ENCODE measurements at regions not wholly inside any gene's neighbourhood (a gene's known extent, or its start where the extent isn't known, plus 50 kb on each side); places are given as distances from the start of the nearest gene placed in this dataset.

DNA sequence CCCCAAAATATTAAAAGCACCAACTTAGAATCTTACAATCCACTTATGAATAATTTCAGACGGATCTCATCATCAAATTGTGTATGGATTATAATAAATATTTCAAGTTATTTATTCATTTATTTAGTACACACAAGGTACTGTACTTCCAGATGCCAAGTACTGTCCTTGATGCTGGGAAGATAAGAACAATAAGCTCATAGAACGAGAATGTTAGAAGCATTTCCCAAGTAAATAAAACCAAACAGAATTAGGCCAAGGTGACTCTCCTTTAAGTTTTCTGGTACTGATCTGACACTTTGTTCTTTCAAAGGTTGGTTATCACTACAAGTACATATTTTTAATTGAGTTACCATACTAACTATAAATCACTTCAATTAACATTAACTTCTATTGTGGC, 416.1 kb upstream of the ETAA1 start:
- DNase-seq = no peak

DNA sequence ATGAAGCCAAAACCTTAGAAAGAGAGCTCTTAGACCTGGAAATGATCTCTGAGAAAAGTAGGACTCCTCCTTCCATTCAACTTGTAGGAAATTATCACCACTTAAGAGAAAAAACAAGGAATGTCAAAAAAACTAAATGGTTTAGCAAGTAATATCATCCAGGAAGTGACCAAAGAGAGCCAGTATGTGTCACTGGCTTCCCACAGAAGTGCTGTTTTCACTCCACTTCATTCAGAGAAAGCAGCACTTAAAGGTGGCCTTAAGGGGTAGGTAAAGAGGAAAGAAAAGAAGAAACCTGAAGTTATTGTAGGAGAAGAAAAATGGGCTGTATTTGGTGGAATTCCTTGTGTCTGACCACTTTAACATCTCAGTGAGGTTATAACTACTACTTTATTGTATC, 414.4 kb upstream of the ETAA1 start:
- DNase-seq = no peak

DNA sequence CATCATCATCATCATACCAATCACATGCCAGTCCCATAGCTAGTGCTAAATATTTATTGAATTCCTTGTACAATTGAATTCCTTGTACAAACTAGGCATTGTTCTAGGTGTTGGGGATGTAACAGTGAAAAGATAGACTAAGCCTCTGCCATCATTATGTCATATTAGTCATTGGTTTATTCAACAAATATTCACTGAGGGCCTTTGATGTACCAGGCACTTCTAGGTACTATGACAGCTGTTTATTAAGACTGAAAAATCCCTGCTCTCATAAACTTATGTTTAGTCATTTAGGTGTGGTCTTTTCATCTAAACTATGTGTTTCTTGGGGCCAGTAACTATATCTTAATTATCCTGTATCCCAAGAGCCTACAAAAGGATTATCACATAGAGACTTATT, 412.3 kb upstream of the ETAA1 start:
- no peak for DNase-seq

DNA sequence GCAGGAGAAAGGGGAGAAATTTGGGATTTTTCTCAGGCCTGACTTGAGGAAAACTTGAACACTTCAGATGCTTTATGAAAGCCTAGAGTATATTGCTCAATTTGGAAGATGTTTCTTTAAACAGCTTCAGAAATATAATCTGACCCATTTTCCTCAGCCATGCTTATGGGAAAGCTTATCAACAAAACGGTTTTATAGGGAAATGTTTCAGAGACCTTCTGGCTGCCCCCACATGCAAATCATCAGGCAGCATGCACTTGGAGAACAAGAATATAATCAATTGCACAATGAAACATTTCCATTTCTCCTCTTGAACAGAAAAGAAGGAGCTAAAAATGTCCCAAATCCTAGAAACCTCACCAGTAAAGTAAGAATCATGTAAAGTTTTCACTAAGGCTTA, 411.2 kb upstream of the ETAA1 start:
- no peak for DNase-seq

DNA sequence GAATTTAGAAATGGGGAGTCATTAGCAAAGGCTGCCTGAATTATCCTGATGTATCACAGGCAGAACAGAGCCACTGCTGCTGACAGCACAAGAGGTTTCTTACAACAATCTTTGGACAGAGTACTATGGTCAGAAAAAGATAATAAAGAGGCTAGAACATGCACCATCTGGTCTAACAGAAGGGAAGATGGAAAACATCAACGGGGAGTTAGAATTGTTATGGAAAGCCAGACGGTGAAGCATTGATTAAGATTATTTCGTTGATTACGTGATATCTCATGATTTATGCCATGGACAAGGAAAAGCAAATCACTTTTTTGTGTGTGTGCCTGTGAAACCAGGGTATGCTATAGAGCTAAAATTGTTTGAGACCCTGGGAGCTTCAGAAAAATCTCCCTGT, 409.4 kb upstream of the ETAA1 start:
- DNase-seq = no peak

DNA sequence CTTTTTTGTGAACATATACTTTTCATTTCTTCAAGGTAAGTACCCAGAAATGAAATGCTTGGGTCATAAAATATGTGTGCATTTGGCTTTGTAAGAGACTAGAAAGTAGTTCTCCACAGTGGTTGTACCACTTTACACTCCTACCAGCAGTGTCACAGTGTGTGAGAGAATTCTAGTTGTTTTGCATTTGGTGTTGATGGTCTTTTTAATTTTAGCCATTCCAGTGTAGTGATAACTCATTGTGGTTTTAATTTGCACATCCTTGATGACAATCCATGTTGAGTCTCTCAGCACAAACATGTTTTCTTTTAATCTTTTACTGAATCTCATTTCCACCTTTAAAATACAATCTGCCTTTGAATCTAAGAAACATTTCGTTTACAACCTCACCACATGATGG, 402.5 kb upstream of the ETAA1 start:
- DNase-seq = no peak

DNA sequence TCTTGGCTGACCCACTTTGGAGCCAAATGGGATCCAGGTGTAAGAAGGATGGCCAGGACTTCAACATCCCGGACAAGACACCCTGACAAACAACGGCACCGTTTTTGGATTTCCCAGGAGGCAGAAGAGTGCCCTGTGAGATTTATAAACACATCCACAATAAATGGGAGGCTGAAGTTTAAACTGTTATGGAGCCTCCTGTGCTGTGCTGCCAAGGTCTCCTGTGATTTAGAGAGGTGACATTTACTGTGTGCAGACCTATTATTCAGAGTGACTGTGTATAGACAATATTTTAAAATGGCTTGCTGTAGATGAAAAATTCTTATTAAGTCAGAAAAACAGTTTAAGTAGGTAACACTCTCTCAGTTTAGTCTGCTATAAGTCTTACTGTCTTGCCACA, 401.5 kb upstream of the ETAA1 start:
- no peak for DNase-seq

DNA sequence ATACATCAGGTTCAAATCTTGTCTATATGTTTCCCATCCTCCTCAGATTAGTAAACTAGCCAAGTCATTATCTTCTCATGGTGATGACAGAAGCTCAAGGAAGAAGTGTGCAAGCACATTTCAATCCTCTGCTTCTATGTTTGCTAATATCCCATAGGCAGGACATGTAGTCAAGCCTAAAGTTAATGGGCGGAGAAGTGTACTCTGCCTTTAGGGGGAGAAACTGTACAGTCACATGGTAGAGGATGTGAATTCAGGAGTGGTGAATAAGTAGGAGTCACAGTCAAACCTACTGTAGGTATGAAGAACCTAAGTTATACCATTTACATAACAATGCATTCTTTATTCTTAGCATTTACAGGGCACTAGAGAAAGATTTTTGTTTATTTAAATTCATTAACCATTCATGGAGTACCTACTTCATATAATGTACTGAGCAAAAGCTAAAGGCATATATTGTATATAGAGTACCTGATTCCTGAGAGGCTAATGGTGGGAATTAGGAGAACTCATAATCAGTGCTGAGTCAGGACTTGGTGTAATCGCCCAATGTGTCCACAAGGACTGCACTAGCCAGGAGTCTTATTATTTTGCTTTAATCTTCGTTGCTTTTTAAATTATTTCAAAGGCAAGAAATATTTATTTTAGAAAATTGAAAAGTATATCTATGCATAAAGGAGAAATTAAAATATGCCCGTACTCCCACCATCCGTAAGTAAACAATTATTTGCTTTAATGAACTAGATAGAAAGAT, 394.3 kb upstream of the ETAA1 start:
- DNase-seq = no peak

DNA sequence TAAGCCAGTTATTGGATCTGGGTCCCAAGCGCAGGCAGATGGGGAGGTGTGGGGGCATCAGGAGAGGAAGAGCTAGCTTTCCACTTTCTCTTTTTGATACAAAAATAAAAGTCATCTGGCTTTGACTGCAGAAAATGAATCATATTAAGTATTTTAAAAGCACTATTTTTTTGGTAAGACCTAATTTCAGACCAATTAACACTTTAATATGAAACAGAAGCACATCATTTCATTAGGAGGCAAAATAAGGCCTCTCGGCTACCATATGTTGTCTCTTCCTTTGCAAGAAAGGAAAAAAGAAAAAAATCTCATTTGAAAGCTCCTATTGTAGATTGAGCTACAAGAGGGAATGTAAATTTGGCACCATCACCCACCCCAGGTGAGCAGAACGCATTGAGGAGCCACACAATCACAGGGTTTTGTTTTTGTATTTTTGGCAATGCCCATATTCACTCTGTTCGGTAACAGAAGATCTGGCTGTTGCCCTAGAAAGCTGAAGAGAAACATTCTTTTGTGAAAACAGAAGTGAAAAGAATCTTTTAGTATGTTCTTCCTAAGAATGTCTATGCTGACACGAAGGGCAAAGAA, 390.7 kb upstream of the ETAA1 start:
- no peak for DNase-seq

DNA sequence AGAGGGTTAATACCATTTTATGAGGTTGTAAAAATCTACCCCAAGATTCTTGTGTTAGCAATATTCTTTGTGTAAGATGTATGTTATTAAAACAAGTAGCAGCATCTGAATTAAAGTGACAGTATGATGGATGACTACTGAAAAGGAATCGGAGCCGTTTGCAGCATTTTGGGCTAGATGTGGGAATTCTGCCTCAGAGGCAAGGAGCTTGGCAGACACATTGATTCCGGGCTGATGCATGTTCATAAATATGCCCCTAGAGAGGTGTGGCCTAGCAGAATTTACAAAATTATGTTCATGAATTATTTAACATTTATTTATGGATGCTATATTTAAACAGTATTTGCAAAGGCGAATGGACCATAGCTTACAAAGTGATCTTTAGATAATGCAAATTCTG, 389.0 kb upstream of the ETAA1 start:
- DNase-seq = no peak

DNA sequence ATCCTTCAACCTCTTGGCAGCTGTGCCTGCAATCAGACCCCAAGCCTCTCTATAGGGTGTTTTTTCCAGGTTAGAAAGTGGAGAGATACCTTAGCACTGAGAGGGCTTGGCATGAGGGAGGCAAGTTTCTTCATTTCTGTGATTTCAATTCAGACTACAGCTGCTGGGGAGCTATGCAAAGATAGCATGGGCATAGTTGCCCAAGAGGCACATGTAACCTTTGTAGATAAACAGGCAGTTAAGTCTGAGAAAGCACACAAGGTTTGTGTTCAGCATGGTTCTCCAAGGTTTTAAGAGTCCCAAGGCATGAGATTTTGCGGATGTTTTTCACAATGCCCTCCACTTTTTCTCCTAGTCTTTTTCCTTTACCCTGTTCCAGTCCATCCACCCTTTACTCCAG, 385.0 kb upstream of the ETAA1 start:
- no peak for DNase-seq

DNA sequence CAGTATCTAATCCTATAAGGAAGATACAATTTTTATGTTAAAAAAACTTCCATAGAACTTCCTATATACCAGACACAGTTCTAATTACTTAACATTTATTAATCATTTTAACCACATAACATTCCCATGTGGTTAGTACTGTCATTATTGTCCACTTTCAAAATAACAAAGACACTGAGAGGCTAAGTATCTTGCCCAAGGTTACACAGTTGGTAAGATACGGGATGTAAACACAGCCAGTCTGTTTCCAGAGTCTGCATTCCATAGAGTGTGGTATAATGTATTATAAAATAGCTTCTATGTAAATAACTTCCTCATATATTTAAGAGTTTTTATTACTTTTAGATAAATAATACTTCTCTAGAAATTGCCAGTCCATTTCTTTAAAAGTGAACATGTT, 383.3 kb upstream of the ETAA1 start:
- DNase-seq = no peak

DNA sequence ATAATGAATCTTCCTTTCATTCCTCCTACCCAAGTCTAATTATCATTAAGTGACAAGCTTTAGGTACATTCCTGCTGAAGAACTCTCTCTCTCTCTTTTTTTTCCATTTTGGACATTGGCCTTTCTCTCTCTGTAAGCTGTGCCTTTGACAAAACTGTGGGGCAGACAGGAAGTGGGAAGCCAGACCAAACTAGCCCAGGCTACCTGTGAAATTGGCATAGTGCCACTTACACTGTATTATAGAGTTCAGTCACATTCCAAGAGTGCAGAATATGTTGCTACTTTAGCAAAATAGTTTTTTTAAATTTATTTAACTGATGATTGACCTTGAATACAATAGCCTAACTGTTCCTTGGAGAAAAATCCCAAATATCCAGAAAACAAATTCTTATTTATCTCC, 381.5 kb upstream of the ETAA1 start:
- no peak for DNase-seq

DNA sequence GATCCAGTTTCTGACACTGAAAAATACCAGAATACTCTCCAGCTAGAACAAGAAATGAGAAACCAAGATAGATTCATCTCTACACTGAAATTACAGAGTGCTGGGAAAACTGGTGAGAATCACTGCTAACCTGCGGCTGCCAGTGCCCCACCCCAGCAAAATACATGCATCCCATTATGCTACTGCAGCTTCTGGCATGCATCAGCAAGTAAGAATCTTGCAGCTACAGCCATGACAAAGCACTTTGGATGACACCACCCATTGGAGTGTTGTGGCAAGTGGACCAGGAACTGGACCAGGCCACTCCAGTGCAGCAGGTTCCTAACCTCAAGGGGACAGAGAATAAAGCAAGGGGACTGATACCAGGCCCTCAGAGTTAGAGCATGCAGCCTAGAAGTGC, 378.8 kb upstream of the ETAA1 start:
- no peak for DNase-seq

DNA sequence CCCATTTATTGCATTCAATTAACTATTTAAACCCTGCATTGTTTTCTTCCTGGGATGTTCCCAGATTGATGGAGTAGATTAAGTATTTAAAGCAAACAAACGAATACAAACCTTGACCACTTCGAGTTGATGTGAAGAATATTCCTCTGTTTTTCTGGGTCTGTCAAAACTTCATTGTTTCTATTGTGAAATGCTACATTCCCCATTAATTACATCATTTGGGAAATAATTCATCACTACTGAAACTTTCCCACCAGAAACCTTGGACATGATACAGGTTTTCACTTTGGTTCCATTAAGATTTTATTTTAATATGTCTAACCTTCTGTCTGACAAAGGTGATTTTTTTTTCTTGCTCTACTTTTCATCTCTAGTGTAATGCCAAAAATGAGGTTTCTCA, 365.1 kb upstream of the ETAA1 start:
- DNase-seq = no peak

DNA sequence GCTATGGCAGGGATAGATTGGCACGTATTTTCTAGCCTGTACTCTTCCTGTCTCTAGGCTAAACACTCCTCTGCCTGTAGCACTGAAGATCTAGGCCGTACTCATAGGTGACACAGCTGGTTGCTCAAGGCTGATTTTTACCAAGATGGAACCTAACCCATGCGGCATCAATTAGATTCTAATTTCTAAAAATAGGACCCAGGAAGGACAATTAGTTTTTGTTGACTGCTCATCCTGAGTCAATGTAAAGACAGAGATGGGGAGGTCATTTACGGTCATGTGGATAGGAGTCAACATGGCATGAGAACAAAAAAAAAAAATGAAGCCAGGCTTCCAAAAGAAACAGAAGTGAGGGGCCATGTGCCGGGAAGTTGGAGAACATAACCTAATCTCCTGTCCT, 360.7 kb upstream of the ETAA1 start:
- no peak for DNase-seq

DNA sequence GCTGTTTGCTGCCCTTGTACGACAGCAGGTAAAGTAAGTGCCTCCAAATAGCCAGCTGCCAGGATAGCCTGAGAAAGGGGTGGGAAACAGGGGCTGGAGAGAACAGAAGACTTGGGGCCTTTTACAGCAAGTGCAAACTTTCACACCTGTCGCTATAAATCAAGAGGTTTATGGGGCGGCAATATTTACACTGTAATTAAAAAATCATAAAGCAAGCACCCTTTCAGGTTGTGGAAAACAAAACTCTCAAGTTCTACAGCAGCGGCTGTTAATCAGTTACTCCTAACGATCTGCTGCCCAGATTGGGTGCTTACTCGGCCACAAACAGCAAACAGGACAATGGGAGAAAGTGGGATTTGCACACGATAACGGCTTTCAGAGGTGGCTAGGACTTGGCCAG, 359.5 kb upstream of the ETAA1 start:
- no peak for DNase-seq

DNA sequence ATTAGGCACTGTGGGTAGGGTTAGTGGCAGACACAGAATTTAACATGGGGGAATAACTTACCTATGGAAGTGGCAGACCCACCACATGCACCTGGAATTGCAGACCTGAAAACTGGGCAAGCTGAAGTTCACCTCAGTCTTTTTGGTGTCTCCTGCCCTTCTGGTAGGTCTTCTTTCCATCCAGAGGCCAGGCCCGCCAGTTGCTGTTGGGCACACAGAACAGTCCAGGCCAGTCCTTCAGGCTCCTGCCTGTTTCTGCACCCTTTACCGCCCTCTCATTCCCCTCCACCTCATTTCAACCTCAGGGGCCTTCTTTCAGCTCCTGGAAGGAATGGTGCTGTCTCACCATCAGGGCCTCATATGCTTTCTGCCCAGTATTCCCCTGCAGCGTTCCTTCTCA, 358.9 kb upstream of the ETAA1 start:
- no peak for DNase-seq

DNA sequence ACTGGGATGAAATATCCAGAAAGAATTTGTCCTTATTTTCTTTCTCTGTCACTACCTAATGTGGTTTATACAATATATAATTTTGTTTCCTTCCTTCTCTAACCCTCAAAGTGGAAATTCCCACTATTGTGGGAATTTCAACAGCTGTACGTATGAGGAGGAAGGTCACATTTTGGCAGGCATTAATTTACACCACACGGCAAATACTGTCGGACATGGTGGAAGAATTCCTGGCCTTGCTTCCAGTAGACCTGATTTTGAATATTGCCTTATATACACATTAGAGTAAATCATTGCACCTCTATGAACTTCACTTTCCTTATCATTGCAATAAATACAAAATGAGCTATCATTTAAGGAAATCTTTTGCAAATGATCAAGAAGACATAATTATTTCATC, 358.1 kb upstream of the ETAA1 start:
- DNase-seq = no peak

DNA sequence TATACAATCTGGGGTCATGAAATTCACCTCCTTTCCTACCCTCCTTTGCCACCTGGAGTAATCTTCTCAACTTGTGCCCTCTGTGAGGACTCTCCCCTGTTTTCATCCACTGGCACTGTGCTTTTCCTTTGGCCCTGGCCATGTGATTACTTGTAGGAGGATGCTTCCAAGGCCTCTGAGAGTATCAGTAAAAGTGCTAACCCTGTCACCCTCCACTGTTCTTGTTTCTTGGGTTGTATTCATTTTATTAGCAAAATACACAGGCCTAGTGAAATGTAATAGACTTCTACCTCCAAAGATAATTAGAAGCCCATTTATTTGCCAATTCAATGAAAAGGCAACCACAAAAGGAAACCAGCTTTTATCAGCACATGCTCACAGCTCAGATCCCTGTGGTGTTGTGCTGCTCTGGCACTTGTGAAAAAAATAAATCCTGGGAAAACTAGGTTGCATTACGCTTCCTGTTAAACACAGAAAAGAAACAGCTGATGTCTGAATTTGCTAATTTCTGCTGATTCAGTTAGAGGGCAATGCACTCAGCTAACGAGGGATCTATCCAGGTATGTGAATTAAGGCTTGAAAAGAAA, 357.5 kb upstream of the ETAA1 start:
- no peak for DNase-seq

DNA sequence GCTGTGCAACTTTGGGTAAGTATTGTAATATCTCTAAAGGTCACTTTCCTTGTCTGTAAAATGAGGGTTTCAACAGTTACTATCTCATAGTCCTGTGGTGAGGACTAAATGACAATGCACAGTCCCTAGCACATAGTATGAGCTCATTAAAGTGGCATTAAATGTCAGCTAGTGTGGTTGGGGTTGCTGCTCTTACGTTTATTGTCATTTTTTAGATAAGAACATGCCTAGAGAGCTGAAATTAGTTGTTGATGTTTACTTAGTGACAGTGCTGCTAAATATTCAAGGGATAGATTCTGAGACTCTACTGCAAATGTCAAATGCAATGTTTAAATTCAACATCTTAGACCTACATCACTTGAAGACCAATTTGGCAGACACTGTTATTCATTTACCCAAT, 356.1 kb upstream of the ETAA1 start:
- DNase-seq = no peak

DNA sequence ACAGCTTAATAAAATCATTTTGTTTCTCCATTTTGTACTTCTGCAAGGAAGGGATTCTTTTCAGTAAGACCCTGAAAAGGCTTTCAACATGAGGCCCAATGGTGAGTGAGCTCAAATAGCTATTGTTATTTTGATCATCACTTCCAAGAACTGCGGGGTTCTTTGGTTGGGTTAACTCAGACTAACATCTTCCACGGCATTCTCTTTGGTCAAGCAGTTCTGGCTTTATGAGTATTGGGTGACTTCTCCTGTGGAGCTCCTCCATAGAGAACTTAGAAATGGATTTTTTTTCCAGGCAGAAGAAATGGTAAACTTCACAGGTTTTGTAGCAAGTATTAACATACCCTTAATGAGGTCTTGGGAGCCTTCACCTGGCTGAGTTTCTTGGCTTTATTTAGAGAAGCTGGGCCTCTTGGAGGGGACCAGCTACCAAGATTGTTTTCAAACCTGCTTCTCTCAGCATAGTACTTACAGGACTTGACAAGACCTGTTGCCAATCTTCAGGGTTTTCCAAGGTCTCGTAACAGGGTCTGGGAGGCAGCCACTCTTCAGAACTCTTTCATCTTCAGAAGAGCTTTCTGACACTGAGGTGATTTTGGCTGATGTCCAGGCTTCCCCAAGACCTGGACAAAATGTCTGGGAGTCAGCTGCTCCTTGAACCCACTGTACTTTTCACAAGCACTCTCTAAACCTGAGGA, 353.2 kb upstream of the ETAA1 start:
- DNase-seq = peak; percentile 32

DNA sequence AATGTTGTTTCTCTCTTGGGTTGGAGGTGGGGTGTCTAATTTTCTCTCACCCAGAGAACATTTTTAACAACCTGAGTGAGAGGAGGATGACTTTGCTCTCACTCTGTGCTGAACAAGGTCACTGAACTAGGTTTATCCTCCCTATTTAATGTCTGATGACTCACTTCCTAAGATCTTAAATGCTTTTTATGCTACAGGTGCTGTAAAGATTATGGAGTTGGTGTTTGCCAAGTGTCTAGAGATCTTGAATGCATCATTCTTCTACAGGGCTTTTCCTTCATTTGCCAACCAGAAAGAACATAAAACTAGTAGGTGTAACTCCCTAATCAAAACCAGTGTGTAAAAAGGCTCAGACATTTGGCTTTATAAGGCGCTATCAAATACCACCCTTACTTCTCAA, 350.5 kb upstream of the ETAA1 start:
- no peak for DNase-seq

DNA sequence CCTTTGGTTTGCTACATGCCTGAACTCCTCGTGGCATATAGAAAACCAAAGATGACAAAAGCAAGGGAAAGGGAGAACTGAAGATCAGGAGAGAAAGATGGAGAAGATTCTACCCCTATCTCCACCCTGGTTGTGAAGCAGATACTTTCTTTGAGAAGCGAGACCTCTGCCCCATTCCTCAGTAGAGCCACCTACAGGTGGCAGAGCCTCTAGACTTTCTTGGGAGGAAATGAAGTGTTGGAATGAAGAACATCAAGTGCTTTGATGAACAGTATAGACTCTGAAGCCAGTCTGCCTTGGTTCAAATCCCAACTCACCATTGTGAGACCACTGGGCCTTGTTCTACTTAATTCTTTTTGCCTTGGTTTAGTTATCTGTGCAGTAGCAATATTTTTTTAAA, 348.8 kb upstream of the ETAA1 start:
- no peak for DNase-seq
